Femur (tissue), 1 donor: ENCODE measurements at regions not wholly inside any gene's neighbourhood (a gene's known extent, or its start where the extent isn't known, plus 50 kb on each side); places are given as distances from the start of the nearest gene placed in this dataset.

Experiments
- DNase-seq: peaks from one replicate; pipeline ENCODE4 v3.0.0-alpha.2; 2017

DNA sequence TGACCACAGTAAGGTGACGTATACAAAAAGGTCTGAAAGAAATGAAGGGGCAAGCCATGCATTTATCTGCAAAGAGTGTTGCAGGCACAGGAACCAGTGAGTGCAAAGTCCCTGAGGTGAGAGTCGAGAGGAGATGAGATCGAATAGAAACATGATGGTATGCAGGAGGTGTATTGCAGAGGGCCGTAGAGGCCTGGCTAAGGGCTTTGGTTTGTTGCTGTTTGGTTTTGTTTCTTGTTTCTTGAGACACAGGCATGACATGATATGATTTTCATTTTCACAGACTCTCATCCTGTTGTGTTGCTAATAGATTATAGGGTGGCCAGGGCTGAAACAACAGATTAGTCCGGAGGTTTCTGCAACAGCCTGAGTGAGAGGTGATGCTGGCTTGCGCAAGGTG is 80.4 kb downstream of the HSPH1 start:
- no peak for DNase-seq

- no peak for DNase-seq
Observed at GRCh38 chr13:31074756-31075155, 86.9 kb downstream of the HSPH1 start.

DNA sequence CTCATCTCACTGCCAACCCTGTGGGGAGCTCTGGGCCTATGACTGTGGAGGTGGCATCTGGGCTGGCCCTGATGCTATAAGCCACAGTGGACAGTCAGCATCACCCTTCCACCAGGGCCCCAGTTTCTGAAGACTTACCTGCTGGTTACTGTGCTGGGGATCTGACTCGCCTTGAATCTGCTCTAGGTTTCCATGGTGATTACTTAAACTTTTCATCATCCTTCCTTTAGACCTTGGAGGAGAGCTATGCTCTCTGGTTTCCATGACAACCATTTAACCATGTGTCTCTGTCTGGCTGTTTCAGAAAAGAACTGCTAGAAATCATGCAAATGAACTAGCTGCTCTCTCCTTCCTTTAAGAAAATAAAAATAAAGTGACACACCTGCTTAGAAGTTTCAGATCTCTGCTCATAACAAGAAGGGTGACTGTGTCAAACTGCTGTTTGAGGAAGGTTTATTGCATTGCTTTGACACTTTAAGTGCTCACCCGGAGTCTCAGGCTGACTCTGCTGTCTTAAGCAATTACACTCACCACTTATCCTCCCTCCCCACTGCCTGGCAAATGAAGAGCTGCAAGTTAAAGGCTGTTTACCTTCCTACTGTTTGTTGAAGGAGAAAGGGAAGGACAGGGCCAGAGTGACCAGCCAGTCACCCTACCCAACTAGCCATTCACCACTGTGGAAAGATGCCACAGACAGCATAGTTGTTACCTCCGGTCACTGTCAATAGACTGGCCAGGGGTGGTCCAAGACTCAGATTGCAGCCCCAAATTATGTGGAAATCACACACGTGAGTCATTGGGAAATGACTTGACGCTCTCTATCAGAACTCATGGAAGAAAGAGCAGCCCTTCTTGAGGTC is 87.6 kb downstream of the HSPH1 start:
- no peak for DNase-seq

DNA sequence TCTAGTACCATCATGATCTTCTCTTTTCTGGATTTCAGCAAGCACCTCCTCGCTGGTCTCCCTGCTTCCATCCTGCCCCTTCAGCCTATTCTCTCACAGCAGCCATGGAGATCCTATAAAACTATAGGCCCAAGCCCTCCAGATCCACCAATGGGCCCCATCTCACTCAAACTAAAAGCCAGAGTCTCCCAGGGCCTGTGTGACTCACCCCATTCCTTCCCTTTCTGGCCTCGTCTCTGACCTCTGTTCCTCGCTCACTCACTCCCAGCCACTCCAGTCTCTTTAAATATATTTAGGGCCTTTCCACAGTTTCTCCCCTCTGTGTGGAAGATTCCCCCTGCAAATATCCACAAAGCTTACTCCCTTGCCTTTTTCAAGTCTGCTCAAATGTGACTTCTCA is 89.7 kb downstream of the HSPH1 start:
- no peak for DNase-seq

DNA sequence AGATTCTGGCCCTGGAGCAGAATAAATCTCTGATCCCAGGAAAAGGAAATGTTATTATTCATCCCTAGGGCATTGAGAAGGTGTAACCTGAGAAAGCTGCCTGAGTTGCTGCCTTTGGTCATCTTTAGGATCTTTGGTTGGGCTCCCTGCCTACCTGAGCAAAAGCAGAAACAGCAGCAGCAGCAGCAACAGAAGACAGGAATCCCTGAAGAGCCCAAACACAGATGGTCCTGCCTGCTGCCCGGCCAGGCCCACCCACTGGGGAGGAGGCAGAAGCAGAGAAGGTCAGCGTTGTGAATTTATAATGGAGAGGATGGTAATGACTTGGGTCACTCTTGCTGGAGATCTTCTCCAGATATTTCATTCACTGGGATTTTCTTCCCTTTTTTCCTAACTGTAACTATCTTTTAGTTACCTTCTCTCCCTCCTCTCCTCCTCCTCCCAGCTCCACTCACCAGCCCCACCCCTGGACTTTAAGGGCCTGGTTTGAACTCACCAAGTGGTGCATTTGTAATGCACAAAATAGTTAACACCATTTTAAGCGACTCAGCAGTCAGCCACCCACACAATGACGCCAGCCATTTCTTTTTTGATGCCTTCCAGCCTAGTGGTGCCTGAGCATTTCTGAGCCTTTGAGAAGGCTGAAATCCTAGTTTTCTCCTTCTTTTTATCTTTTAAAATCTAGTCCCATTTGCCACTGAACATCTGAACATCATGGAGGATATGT is 91.7 kb downstream of the HSPH1 start:
- DNase-seq = no peak

DNA sequence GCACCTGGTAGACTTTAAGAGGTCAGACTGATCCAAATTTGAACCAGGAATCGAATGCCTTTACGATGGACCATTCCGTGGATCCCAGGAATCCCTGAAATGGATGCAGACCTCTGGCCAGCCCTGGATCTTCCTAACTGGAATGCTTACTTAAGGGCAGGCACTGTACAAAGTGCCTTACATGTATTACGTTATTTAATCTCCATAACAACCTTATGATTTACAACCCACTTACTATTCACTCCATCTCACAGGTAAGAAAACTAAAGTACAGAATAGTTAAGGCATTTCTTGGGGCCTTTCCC is 93.6 kb downstream of the HSPH1 start:
- DNase-seq = no peak

- DNase-seq = no peak
Observed at GRCh38 chr13:31067416-31068118, 94.1 kb downstream of the HSPH1 start.

- DNase-seq = no peak
Observed at GRCh38 chr13:31064636-31065035, 97.1 kb downstream of the HSPH1 start.

DNA sequence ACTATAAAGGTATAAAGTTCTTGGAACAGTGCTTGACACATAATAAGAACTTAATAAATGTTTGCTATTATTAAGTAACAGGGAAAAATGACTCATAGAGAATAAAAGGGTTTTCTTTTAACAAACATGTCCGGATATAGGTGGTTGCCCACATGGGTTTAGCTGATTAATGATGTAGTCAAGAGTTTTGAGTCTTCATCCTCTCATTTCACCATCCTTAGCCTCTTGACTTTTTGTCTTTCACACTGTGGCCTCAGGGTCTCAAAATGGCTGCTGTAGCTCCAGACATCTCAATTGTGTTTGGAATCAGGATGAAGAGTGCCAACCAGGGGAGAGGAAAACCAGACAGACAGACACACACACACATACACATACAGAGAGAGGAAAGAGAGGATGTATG is 97.9 kb downstream of the HSPH1 start:
- no peak for DNase-seq

DNA sequence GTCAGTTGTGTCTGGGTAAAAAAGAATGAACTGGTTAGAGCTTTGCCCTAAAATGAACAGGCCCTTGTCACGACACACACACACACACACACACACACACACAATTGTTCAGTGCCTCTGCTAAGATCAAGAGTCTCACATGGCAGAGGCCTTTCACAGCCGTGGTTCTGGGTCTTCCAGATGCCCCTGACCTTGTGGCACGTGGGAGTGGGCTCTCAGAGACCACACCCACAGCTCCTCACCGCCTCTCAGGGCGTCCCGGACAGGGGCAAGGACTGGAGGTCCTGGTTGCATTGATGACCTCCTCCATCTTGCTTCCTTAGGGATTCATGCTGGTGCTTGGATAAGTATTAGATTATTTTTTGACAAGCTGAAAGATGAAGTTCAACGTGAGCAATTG is 101.0 kb downstream of the HSPH1 start:
- no peak for DNase-seq

DNA sequence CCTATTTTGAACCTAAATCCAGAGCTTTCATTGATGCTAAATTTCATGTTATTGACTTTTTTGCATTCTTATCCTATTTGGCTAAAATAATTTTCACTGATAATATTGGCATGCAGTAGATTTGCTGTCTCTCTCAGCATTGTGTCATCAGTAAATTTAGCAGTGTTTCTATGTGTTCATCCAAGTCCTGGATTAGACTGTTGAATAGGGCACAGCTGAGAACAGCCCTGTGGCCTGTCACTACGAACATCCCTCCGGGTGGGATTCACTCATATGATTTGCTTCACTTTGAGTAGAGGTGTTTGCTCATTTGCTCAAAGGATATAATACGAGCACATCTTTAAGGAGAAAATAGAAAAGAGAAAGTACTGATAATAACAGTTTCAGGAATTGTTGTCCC is 101.5 kb downstream of the HSPH1 start:
- DNase-seq = no peak

- DNase-seq = no peak
Observed at GRCh38 chr13:31057403-31058033, 104.2 kb downstream of the HSPH1 start.

- DNase-seq = no peak
Observed at GRCh38 chr13:31056644-31057271, 104.9 kb downstream of the HSPH1 start.

GRCh38 chr13:31055589-31055988 is 106.1 kb downstream of the HSPH1 start:
- no peak for DNase-seq

DNA sequence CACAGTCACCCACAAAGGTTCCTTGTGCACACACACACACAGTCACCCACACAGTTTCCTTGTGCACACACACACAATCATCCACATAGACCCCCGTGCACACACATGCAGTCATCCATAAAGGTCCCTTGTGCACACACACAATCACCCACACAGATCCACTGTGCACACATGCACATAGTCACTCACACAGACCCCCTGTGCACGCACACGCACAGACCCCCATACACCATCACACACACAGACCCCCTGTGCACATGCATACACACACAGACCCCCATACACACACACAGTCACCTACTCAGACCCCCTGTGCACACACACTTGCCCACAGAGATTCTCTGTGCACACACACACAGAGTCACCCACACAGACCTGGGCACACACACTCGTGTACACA is 107.1 kb downstream of the HSPH1 start:
- no peak for DNase-seq

DNA sequence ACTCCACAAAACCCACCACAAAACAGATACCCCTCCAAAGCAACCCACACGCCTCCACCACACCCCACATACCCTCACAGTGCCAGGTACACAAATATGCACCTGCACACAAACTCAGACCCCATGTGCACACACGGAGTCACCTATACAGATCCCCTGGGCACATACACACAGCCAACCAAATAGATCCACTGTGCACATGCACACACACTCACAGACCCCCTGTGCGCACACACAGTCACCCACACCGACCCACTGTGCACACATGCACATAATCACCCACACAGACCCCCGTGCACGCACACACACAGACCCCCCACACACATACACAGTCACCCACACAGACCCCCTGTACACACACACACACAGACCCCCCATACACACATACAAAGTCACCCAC is 107.8 kb downstream of the HSPH1 start:
- no peak for DNase-seq

DNA sequence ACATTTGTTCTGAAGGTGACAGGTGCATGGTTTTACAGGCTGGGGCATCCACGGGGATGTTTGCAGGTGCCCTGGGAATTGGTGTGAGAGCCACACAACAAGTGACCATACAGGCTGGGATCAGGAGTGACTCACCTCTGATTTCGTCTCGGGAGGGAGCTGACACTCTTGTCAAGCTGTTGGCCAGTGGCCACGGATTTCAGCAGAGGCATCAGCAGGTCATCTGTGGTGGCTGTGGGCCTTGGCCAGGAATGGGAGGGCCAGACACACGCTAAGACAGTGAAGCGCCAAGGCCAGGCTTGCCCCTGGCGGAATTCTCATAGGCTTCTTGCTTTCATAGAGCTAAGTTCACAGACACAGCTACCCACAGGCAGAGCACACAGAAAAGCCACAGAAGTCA is 108.6 kb downstream of the HSPH1 start:
- DNase-seq = no peak

DNA sequence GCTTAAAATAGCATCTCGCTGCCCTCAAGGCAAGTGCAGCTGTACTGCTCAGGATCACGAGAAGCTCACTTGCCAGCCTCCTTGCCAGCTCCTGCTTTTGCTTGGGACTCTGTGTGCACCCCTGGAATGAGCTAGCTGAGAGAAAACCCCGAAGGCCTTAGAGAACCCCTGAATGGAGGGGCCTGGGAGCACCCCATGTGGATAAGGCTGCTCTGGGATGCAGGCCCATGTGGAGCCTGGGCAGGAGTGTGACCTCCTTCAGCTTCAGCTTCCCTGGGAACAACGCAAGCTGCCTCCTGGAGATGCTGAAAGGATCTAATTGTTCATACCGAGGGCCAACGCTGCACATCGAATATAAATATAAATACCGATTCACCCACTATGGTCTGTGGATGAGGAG is 109.2 kb downstream of the HSPH1 start:
- no peak for DNase-seq

- DNase-seq = no peak
Observed at GRCh38 chr13:31051999-31052398, 109.7 kb downstream of the HSPH1 start.

- DNase-seq = no peak
Observed at GRCh38 chr13:31050486-31051400, 111.0 kb downstream of the HSPH1 start.

DNA sequence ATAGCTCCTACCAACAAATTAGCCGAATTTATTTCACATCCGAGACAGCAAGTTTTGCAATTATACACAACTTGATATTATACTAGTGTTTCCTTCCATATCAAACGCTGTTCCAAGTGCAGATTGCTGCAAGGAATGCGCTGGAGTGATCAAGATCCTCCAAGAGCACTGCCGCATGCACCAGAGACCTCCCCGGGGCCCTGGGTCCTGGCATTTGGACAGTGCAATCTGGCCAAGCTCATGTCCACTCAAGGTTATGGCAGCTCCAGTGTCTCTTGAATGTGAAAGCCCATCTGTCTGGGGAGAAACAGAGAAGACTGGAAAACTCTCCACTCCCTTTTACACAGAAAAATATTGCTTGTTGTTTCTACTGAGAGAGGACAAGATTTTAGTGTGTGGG is 111.9 kb downstream of the HSPH1 start:
- no peak for DNase-seq

- DNase-seq = no peak
Observed at GRCh38 chr13:31049083-31049482, 112.6 kb downstream of the HSPH1 start.
